Retinal pigment epithelial cell (primary cell): ENCODE measurements at regions not wholly inside any gene's neighbourhood (a gene's known extent, or its start where the extent isn't known, plus 50 kb on each side); places are given as distances from the start of the nearest gene placed in this dataset.

Experiments used
- DNase-seq: peaks from one replicate; pipeline ENCODE4 v3.0.0-alpha.2; 2010; ENCODE audit warnings: low read depth
- H3K4me3 ChIP-seq: 2 replicates; pipeline ENCODE4 v1.5.1; 2011; ENCODE audit warnings: mild to moderate bottlenecking, low read length, control low read depth, moderate library complexity
- CTCF ChIP-seq: conservative IDR thresholded peaks from 2 replicates; pipeline ENCODE4 v1.5.1; 2011; ENCODE audit warnings: low read depth, low read length, control low read depth, inconsistent platforms

- DNase-seq = no peak
- no peak overlapping the region for H3K4me3 ChIP-seq
- no peak for TF ChIP-seq CTCF
Measured at GRCh38 chr9:91023741-91024140, 222.1 kb downstream of the SYK start.

DNA sequence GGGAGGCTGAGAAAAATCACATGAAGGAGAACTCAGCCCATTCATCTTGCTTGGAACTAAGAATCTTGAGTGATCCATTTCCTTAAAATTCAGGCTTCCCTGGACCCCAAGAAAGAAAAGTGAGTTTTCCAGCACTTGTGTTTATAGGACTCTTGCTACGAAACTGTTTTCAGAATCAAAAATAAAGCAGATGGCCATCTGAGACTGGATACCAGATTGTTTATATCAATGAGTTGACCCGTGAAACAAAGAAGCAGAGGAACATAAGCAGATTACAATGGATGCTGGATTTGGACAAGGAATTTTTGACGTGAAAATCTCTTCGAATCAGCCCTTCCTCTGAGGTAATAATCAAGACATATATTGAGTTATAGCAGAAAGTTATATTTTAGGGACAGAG, 223.2 kb downstream of the SYK start:
- no peak overlapping the region for H3K4me3 ChIP-seq
- TF ChIP-seq CTCF = no peak
- DNase-seq = no peak

- TF ChIP-seq CTCF = no peak
- no peak for DNase-seq
- no peak overlapping the region for H3K4me3 ChIP-seq
Measured at GRCh38 chr9:91025856-91026255, 224.2 kb downstream of the SYK start.

- DNase-seq = no peak
- no peak overlapping the region for H3K4me3 ChIP-seq
- no peak for TF ChIP-seq CTCF
Measured at GRCh38 chr9:91026266-91026665, 224.6 kb downstream of the SYK start.

DNA sequence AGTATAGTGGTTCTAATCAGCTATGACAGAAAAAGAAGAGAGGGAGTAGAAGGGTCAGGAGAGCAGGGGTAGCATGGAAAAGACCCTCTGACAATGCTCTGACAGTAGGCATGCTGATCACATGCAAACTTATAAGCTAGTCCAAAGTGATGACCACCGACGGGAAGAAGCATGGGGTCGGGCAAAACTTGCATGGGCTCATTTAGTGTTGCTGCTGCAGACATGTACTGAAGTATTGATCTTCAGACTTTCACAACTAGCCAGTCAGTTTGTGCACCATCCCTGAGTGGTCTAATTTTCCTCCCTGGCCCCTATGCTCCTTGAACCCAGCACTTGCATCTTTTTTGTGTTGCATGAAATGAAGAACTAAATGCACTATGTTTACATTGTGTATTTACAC, 225.4 kb downstream of the SYK start:
- no peak overlapping the region for H3K4me3 ChIP-seq
- DNase-seq = no peak
- no peak for TF ChIP-seq CTCF

DNA sequence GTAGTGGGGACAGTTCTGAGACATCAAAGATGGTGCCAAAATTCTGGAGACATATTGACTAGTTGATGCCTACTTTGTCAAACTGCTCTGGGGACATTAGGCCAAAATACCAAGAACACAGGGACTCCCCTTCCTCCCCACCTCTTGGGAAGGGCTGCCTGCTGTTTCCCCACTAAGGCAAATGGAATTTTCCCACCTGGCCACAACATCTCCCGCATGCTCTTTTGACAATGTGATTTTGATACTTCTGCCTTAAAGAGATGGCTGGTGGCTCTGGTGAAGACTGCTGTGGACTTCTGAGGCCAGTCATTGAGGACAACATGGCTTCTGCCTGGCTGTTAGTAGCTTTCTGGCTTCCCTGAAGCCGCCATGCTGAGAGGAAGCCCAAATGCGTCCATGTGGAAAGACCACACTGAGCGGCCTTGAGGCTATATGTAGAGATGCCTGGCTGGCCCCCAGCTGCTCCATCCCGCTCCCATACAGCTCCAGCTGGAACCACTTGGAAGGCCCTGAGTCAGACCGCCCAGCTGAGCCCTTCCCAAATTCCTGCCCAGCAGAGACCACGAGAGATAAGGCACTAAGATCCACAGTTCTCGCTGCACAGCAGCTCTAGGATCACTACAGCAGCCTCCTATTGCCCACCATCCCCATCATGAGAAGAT, 226.7 kb downstream of the SYK start:
- no peak for TF ChIP-seq CTCF
- no peak for DNase-seq
- H3K4me3 ChIP-seq = no peak overlapping the region

- no peak for TF ChIP-seq CTCF
- H3K4me3 ChIP-seq = no peak overlapping the region
- no peak for DNase-seq
Measured at GRCh38 chr9:91029650-91030361, 228.2 kb downstream of the SYK start.
